Lung (tissue), 11 donors: ENCODE measurements at regions not wholly inside any gene's neighbourhood (a gene's known extent, or its start where the extent isn't known, plus 50 kb on each side); places are given as distances from the start of the nearest gene placed in this dataset.

Experiments
- ATAC-seq: fragments of 200-7000 bp; cut with Tn5 transposase; one replicate; pipeline ENCODE4 v1.9.1; 2020; ENCODE audit warnings: moderate number of reproducible peaks; ENCODE audit not compliant: insufficient read depth, low FRiP score
- DNase-seq, 3 donors: peaks; one replicate each; pipeline ENCODE4 v3.0.0-alpha.2; 2013 to 2017
- H3K27ac ChIP-seq, 2 donors: one replicate each; pipeline ENCODE4 v1.5.1; 2013; ENCODE audit warnings: mild to moderate bottlenecking in 2 of 2, moderate library complexity in 2 of 2, control low read depth in 1 of 2, inconsistent platforms in 1 of 2, low read depth in 1 of 2, low read length in 1 of 2
- H3K27me3 ChIP-seq, 3 donors: one replicate each; pipeline ENCODE4 v1.5.1; 2013; ENCODE audit warnings: low read length in 2 of 3; ENCODE audit not compliant: control insufficient read depth in 3 of 3, insufficient read depth in 3 of 3
- H3K36me3 ChIP-seq, 4 donors: one replicate each; pipeline ENCODE4 v1.5.1; 2013; ENCODE audit warnings: low read length in 4 of 4, mild to moderate bottlenecking in 1 of 4, moderate library complexity in 1 of 4; ENCODE audit not compliant: control insufficient read depth in 4 of 4, insufficient read depth in 4 of 4
- H3K4me1 ChIP-seq, 5 donors: one replicate each; pipeline ENCODE4 v1.5.1; 2013; ENCODE audit warnings: low read length in 5 of 5, mild to moderate bottlenecking in 2 of 5, moderate library complexity in 1 of 5; ENCODE audit not compliant: control insufficient read depth in 5 of 5, insufficient read depth in 5 of 5
- H3K4me3 ChIP-seq: one replicate; pipeline ENCODE4 v1.5.1; 2013; ENCODE audit warnings: mild to moderate bottlenecking, control low read depth, moderate library complexity
- H3K9ac ChIP-seq, 2 donors: one replicate each; pipeline ENCODE4 v1.5.1; 2013; ENCODE audit warnings: low read length in 2 of 2, control low read depth in 1 of 2; ENCODE audit not compliant: insufficient read depth in 1 of 2
- H3K9me3 ChIP-seq, 4 donors: one replicate each; pipeline ENCODE4 v1.5.1; 2013; ENCODE audit warnings: low read length in 3 of 4, mild to moderate bottlenecking in 1 of 4, moderate library complexity in 1 of 4; ENCODE audit not compliant: control insufficient read depth in 4 of 4, insufficient read depth in 3 of 4
- CTCF ChIP-seq: IDR thresholded peaks from 2 replicates; pipeline ENCODE4 v1.5.1; 2012; ENCODE audit warnings: mild to moderate bottlenecking; ENCODE audit errors: control extremely low read depth, extremely low read depth
- WGBS, 2 donors: extraction: QIAGEN DNeasy Blood & Tissue Kit; methylation state at CpG; one replicate each; pipeline ENCODE4 v1.1.7; 2013; 5-methylcytosine and 5-hydroxymethylcytosine counted together
- donor health status: control.
- donor health status: control.
- donor health status: Bipolar disorder and iron deficiency.
- donor health status: healthy.
- donor health status: DM: yes; HTN: yes; CAD: no.

GRCh38 chr13:58080806-58081205, 449.3 kb downstream of the PCDH17 start:
- WGBS, 2 donors, result 65 to 72% methylated on average over 2 of the region's 2 CpGs
- TF ChIP-seq CTCF, result no peak
- Histone ChIP-seq H3K9ac (no peak overlapping the region), H3K4me1 (no peaks in the 10 kb centered on the region), H3K4me3 (no peak overlapping the region), H3K9me3 (no peaks in the 10 kb centered on the region), H3K27ac (no peak overlapping the region), H3K27me3 (no peaks in the 10 kb centered on the region), H3K36me3 (no peaks in the 10 kb centered on the region)
- DNase-seq, result no peak
- ATAC-seq, result no peak

GRCh38 chr13:58081301-58081820, 449.8 kb downstream of the PCDH17 start:
- Histone ChIP-seq H3K36me3 (no peaks in the 10 kb centered on the region), H3K4me1 (no peaks in the 10 kb centered on the region), H3K9me3 (no peaks in the 10 kb centered on the region), H3K27ac (no peak overlapping the region), H3K9ac (no peak overlapping the region), H3K27me3 (no peaks in the 10 kb centered on the region), H3K4me3 (no peak overlapping the region)
- TF ChIP-seq CTCF, result no peak
- ATAC-seq, result no peak
- WGBS, 2 donors, result 86 to 87% methylated on average over 3 of the region's 3 CpGs
- DNase-seq, result no peak

GRCh38 chr13:58083064-58083463, 451.5 kb downstream of the PCDH17 start:
- Histone ChIP-seq H3K9ac (no peak overlapping the region), H3K27ac (no peak overlapping the region), H3K27me3 (no peaks in the 10 kb centered on the region), H3K4me3 (no peak overlapping the region), H3K9me3 (no peaks in the 10 kb centered on the region), H3K36me3 (no peaks in the 10 kb centered on the region), H3K4me1 (no peaks in the 10 kb centered on the region)
- TF ChIP-seq CTCF, result no peak
- 85 to 87% methylated on average over 4 of the region's 4 CpGs for WGBS, 2 donors
- ATAC-seq, result no peak
- no peak for DNase-seq

- no peak for ATAC-seq
- H3K4me1 ChIP-seq, result no peaks in the 10 kb centered on the region
- H3K27me3 ChIP-seq, result no peaks in the 10 kb centered on the region
- no peaks in the 10 kb centered on the region for H3K36me3 ChIP-seq
- DNase-seq, result no peak
- H3K9me3 ChIP-seq, result no peaks in the 10 kb centered on the region
- TF ChIP-seq CTCF, result no peak
- H3K4me3 ChIP-seq, result no peak overlapping the region
- no peak overlapping the region for H3K27ac ChIP-seq
- 54 to 60% methylated on average over 2 of the region's 2 CpGs for WGBS, 2 donors
- no peak overlapping the region for H3K9ac ChIP-seq
Observed at GRCh38 chr13:58085274-58085673, 453.7 kb downstream of the PCDH17 start.
